PC-9 (cell line): ENCODE measurements at regions not wholly inside any gene's neighbourhood (a gene's known extent, or its start where the extent isn't known, plus 50 kb on each side); places are given as distances from the start of the nearest gene placed in this dataset.

ENCODE experiments used
- BruUV-seq: library from RNA; stranded (reverse); fragments of 400-500 nt; replicated peaks from 2 replicates; lab custom pipeline; 2021; lab: Mats Ljungman, UMichigan
- CTCF ChIA-PET: fragments of 300-600 bp; sonication (Branson Sonifier 250); formaldehyde crosslinking; loops from one replicate; lab custom pipeline; 2022; ENCODE audit warnings: antibody characterized with exemption; lab: Charles Lee
- POLR2A ChIA-PET: fragments of 300-600 bp; sonication (Branson Sonifier 250); formaldehyde crosslinking; loops from one replicate; lab custom pipeline; 2022; ENCODE audit warnings: antibody characterized with exemption; ENCODE audit not compliant: unreplicated experiment; lab: Charles Lee
- DNase-seq, 2 experiments: peaks; one replicate each; pipeline versions ENCODE4 v3.0.0 to v3.0.0-alpha.2; 2015 to 2022; ENCODE audit warnings: mixed read lengths in 1 of 2
- H2AFZ ChIP-seq: fragments of 200-600 bp; sonication (generic); 2 replicates; pipeline ENCODE4 v1.8.1; 2017; ENCODE audit warnings: antibody characterized with exemption
- H3F3A ChIP-seq: fragments of 200-600 bp; sonication (generic); 2 replicates; pipeline ENCODE4 v1.8.1; 2017; ENCODE audit warnings: antibody characterized with exemption, mild to moderate bottlenecking, low read depth; ENCODE audit not compliant: insufficient read depth
- H3K27ac ChIP-seq: fragments of 200-600 bp; sonication (generic); 2 replicates; pipeline ENCODE4 v1.6.1; 2016; ENCODE audit warnings: mixed run types
- H3K27me3 ChIP-seq: fragments of 200-600 bp; sonication (generic); 2 replicates; pipeline ENCODE4 v1.6.1; 2016; ENCODE audit warnings: low read depth, mixed run types; ENCODE audit not compliant: insufficient read depth
- H3K36me3 ChIP-seq: fragments of 200-600 bp; sonication (generic); 2 replicates; pipeline ENCODE4 v1.6.1; 2016; ENCODE audit warnings: low read depth, mixed run types
- H3K4me1 ChIP-seq: fragments of 200-600 bp; sonication (generic); replicated peaks from 2 replicates; pipeline ENCODE4 v1.6.1; 2016; ENCODE audit warnings: mixed run types; ENCODE audit not compliant: insufficient read depth
- H3K4me2 ChIP-seq: fragments of 200-600 bp; sonication (generic); 2 replicates; pipeline ENCODE4 v1.6.1; 2017; ENCODE audit warnings: mixed run types
- H3K4me3 ChIP-seq: fragments of 200-600 bp; sonication (generic); 2 replicates; pipeline ENCODE4 v1.6.1; 2016; ENCODE audit warnings: mixed run types
- H3K79me2 ChIP-seq: fragments of 200-600 bp; sonication (generic); 2 replicates; pipeline ENCODE4 v1.6.1; 2017; ENCODE audit warnings: low read depth, mixed run types
- H3K9me2 ChIP-seq: fragments of 200-600 bp; sonication (generic); 2 replicates; pipeline ENCODE4 v1.8.1; 2017; ENCODE audit warnings: mild to moderate bottlenecking; ENCODE audit not compliant: insufficient read depth
- H3K9me3 ChIP-seq: fragments of 200-600 bp; sonication (generic); 2 replicates; pipeline ENCODE4 v1.8.1; 2016; ENCODE audit warnings: low read depth; ENCODE audit not compliant: insufficient read depth
- H4K20me1 ChIP-seq: fragments of 200-600 bp; sonication (generic); 2 replicates; pipeline ENCODE4 v1.8.1; 2017; ENCODE audit not compliant: insufficient read depth
- CTCF ChIP-seq: fragments of 200-600 bp; sonication (generic); conservative IDR thresholded peaks from 2 replicates; pipeline ENCODE4 v1.6.1; 2017; ENCODE audit warnings: mixed run types, antibody characterized with exemption, mild to moderate bottlenecking, moderate library complexity
- EZH2 ChIP-seq: fragments of 200-600 bp; sonication (generic); IDR thresholded peaks from 2 replicates; pipeline ENCODE4 v1.8.0; 2017; ENCODE audit warnings: antibody characterized with exemption, low read depth
- intact Hi-C: fragments of 100-400 bp; cut with micrococcal nuclease; formaldehyde crosslinking; loops from one replicate; pipeline ENCODE4 v1.10.0; 2022; ENCODE audit not compliant: unreplicated experiment

GRCh38 chr18:22467760-22468553 lies 50.2 kb upstream of the CTAGE1 start:
- Histone ChIP-seq H3K4me3 (no peak overlapping the region), H2AFZ (peak overlapping the region; percentile 79), H3K79me2 (no peaks in the 10 kb centered on the region), H3K4me1 (peaks cover 39% of the 10 kb centered on the region), H3K9me2 (no peaks in the 10 kb centered on the region), H3K4me2 (peak overlapping the region; percentile 94), H3K9me3 (peaks cover 14% of the 10 kb centered on the region; the same call in 1 of the 2 replicates), H3K27me3 (no peaks in the 10 kb centered on the region), H3K36me3 (no peaks in the 10 kb centered on the region; the same call in 1 of the 2 replicates), H3F3A (peaks cover 35% of the 10 kb centered on the region), H3K27ac (peak overlapping the region; percentile 100), H4K20me1 (no peaks in the 10 kb centered on the region)
- BruUV-seq = TSS peak; percentile 75
- intact Hi-C loops = loop anchor here (5.0 to 10.0 kb wide), 3 partner anchors 76 to 246 kb away; no protein-coding TSS in a partner anchor
- peak; percentile 37 to 90 for DNase-seq
- CTCF ChIA-PET = no interaction called here
- POLR2A ChIA-PET = no interaction called here
- no peak for TF ChIP-seq EZH2
- no peak for TF ChIP-seq CTCF

- H3F3A ChIP-seq = peaks cover 35% of the 10 kb centered on the region
- no peaks in the 10 kb centered on the region for H3K27me3 ChIP-seq
- ChIA-PET POLR2A (no interaction called here), CTCF (no interaction called here)
- peak overlapping the region; percentile 79 for H2AFZ ChIP-seq
- H3K9me2 ChIP-seq = no peaks in the 10 kb centered on the region
- no peak for DNase-seq
- peak overlapping the region; percentile 94; the same call in 1 of the 2 replicates for H3K4me2 ChIP-seq
- peaks cover 14% of the 10 kb centered on the region; the same call in 1 of the 2 replicates for H3K9me3 ChIP-seq
- H3K79me2 ChIP-seq = no peaks in the 10 kb centered on the region
- intact Hi-C loops = loop anchor here (5.0 to 10.0 kb wide), 3 partner anchors 76 to 246 kb away; no protein-coding TSS in a partner anchor
- H3K4me3 ChIP-seq = no peak overlapping the region
- H3K4me1 ChIP-seq = peaks cover 39% of the 10 kb centered on the region
- no peaks in the 10 kb centered on the region for H4K20me1 ChIP-seq
- BruUV-seq = no TSS peak
- H3K36me3 ChIP-seq = no peaks in the 10 kb centered on the region; the same call in 1 of the 2 replicates
- peak overlapping the region; percentile 100 for H3K27ac ChIP-seq
- TF ChIP-seq EZH2 = no peak
- no peak for TF ChIP-seq CTCF
Observed at GRCh38 chr18:22468554-22468891, 50.8 kb upstream of the CTAGE1 start.

GRCh38 chr18:22469061-22469734 lies 51.5 kb upstream of the CTAGE1 start:
- H3K9me2 ChIP-seq = no peaks in the 10 kb centered on the region
- H4K20me1 ChIP-seq = no peaks in the 10 kb centered on the region
- peaks cover 39% of the 10 kb centered on the region for H3K4me1 ChIP-seq
- ChIA-PET POLR2A (no interaction called here), CTCF (no interaction called here)
- peak overlapping the region; percentile 100 for H3K27ac ChIP-seq
- no peak overlapping the region for H3K4me2 ChIP-seq
- no peaks in the 10 kb centered on the region for H3K79me2 ChIP-seq
- H3K4me3 ChIP-seq = no peak overlapping the region
- peaks cover 14% of the 10 kb centered on the region; the same call in 1 of the 2 replicates for H3K9me3 ChIP-seq
- TF ChIP-seq EZH2 = no peak
- H3K36me3 ChIP-seq = no peaks in the 10 kb centered on the region; the same call in 1 of the 2 replicates
- H2AFZ ChIP-seq = no peak overlapping the region
- H3F3A ChIP-seq = peaks cover 35% of the 10 kb centered on the region
- DNase-seq = no peak
- intact Hi-C loops = loop anchor here (5.0 to 10.0 kb wide), 3 partner anchors 77 to 247 kb away; no protein-coding TSS in a partner anchor
- no peaks in the 10 kb centered on the region for H3K27me3 ChIP-seq
- no TSS peak for BruUV-seq
